GM18520 (cell line): ENCODE measurements at regions not wholly inside any gene's neighbourhood (a gene's known extent, or its start where the extent isn't known, plus 50 kb on each side); places are given as distances from the start of the nearest gene placed in this dataset.

Experiments
- ATAC-seq: cut with Tn5 transposase; IDR thresholded peaks from one replicate; pipeline ENCODE4 v1.9.1; 2021; ENCODE audit not compliant: unreplicated experiment

GRCh38 chr9:90979138-90979551 is 177.5 kb downstream of the SYK start:
- no peak for ATAC-seq

GRCh38 chr9:90979639-90980038 is 178.0 kb downstream of the SYK start:
- no peak for ATAC-seq

GRCh38 chr9:90981726-90982125 is 180.1 kb downstream of the SYK start:
- no peak for ATAC-seq

- ATAC-seq, result no peak
These were observed 181.8 kb downstream of the SYK start for GRCh38 chr9:90983394-90983793.

DNA sequence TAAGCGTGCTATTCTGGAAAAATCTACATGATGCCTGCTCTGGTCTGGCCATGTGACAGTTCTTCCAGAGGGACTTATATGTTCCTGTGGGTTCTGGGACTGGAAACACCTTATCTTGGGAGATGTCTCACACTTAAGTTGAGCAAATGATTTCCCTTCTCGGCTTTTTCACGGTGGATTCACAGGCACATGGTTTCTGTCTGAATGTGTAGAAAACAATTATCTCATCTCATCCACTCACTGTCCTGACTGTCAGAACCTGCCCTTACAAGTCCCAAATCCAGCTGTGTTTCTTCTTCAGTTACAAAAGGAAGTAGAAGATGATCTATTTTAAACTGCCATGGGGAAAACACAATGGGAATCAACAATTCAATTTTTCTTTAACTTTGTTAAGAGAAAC is 184.0 kb downstream of the SYK start:
- no peak for ATAC-seq

GRCh38 chr9:90986161-90986560 is 184.5 kb downstream of the SYK start:
- ATAC-seq, result no peak

GRCh38 chr9:90987566-90987965 is 185.9 kb downstream of the SYK start:
- no peak for ATAC-seq

DNA sequence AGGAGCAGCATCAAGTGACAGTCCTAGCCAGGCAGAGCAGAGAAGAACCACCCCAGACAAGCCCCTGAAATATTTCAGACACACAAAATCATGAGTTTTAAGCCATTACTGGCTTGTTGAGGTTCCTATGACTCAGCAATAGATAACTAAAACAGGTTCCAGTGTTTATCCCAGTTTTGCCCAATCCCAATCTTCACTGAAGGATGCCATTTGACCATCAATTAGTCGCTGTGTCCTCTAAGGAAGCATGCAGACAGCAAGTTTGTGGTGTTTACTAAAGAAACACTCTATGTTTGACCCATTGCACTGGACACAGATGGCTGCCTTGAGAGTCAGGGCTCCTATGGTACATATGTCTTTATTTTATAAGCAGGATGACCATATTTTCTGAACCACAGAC is 186.7 kb downstream of the SYK start:
- ATAC-seq, result no peak

DNA sequence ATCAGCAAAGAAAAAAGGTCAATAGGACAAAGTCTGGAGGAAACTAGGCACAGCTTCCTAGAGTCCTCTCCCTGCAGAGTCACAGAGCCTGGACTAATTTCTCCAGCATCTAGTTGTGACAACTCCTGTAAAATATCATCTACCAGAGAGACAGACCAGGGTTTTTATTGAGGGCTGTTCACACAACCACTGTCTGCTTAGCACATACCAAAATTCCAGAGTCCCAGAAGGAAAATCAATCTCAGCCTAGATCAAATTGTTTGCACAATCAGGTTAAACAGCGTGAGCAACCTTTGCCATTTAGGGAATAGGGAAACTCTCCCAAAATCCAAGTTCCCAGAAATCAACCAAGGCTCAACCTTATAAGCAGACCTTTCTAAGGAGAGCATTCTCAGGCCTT is 190.3 kb downstream of the SYK start:
- no peak for ATAC-seq

DNA sequence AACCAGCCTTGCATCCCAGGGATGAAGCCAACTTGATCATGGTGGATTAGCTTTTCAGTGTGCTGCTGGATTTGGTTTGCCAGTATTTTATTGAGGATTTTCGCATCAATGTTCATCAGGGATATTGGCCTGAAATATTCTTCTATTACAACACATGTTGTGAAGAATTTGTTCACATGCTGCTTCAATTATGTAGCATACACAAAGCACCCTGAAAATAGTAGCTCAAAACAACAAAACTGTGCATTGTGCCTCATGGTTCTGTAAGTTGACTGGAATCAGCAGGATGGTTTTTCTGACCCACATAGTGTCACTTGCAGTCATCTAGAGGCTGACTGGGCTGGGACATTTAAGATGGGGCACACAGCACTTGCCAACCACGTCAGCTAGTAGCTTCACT is 193.9 kb downstream of the SYK start:
- ATAC-seq, result no peak

GRCh38 chr9:90996154-90997065 is 194.8 kb downstream of the SYK start:
- no peak for ATAC-seq

- ATAC-seq, result no peak
These were observed 197.0 kb downstream of the SYK start for GRCh38 chr9:90998573-90998972.

GRCh38 chr9:90999425-91000397 is 198.1 kb downstream of the SYK start:
- ATAC-seq, result no peak

GRCh38 chr9:91001146-91001611 is 199.6 kb downstream of the SYK start:
- no peak for ATAC-seq

GRCh38 chr9:91004484-91004883 is 202.9 kb downstream of the SYK start:
- ATAC-seq, result no peak

DNA sequence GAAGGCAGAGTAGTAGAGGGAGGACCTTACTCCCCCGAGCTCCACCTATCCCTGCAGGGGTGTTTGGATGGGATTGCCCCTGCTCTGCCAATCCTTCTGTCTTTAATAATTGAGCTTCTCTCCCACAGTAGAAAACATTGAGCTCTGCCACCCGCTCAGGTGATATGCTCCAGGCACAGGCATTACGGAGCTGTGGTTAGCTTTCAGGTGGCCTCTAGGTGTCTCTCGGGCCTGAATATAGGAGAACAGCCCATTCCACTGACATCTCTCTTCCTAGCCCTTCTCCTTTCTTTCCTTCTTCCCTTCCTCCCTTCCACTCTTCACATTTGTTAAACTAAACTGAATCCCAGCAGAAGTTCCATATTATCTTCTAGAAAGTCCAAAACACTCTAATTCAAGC is 203.4 kb downstream of the SYK start:
- ATAC-seq, result no peak

DNA sequence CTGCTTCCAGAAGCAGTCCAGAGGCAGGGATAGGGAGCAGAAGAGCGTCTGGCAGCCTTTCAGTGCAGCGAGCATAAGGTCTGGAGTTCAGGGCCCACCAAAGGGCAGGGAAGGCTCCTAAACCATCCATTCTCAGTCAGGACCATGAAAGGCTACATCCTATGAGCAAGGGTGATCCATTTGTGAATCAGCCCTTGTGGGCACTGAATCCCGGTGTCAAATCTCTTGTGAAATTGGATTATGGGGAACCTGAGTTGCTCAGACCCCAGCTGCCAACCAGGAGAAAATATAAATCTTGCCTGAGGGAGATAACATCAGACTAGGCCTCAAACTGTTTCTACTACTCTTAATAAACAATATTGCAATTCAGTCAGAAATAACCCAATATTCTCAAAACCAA is 204.4 kb downstream of the SYK start:
- ATAC-seq, result no peak

DNA sequence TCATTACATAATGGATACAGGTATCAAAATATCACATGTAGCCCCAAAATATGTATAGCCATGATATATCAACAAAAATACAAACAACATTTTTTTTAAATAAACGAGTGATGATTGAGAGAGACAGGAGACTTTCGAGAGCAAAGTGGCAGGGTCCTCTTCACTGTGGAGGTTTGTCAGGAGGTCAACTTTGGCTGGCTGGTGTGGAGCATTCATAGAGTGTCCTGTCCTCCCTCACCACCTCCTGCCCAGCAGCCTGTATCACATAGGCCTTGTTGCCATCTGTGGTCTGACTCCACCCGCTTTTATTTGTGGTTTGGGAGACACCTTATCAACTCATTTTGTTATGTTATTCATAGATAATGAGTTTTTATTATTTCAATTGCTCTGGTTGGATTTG is 206.9 kb downstream of the SYK start:
- no peak for ATAC-seq

- no peak for ATAC-seq
These were observed 210.3 kb downstream of the SYK start for GRCh38 chr9:91011891-91012290.

- no peak for ATAC-seq
These were observed 211.6 kb downstream of the SYK start for GRCh38 chr9:91012933-91013841.

DNA sequence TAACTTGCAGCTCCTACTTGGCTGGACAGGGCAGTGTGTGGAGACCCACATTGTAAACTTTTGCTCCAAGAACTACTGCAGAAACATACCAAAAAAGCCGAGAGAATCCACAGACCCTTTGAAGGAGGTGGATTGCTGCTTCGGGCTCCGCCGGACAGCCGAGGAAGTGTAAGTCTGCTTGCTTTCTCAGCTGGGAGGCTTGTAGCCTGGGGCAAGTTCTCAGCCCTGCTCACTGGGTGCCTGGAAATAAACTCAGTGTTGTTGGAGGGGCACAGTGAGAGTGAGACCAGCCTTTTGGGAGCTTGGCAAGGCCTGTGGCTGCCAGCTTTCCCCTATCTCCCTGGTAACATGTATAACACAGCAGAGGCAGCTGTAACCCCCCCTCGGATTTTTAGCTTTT is 215.6 kb downstream of the SYK start:
- ATAC-seq, result no peak
